Bronchial epithelial cell (primary cell): ENCODE measurements at regions not wholly inside any gene's neighbourhood (a gene's known extent, or its start where the extent isn't known, plus 50 kb on each side); places are given as distances from the start of the nearest gene placed in this dataset.
A peak's percentile ranks its signal among the peaks of the same experiment; 100 is the strongest.
"Not testable (repeated sequence)": the region's sequence is repeated elsewhere in the genome, so short reads cannot be mapped to it uniquely, and the experiment has no call there.

Experiments used
- DNase-seq: peaks from one replicate; pipeline ENCODE4 v3.0.0-alpha.2; 2010; ENCODE audit warnings: low read depth
- FAIRE-seq: peaks from 2 replicates; lab custom pipeline; 2011; peaks lifted over from hg19 to GRCh38; lab: Jason Lieb, UNC
- H3K27me3 ChIP-seq: 2 replicates; pipeline ENCODE4 v1.5.1; 2011; ENCODE audit warnings: low read length; ENCODE audit not compliant: control insufficient read depth, insufficient read depth
- H3K36me3 ChIP-seq: 2 replicates; pipeline ENCODE4 v1.5.1; 2011; ENCODE audit warnings: low read length; ENCODE audit not compliant: control insufficient read depth, insufficient read depth
- H3K4me3 ChIP-seq: 2 replicates; pipeline ENCODE4 v1.5.1; 2011; ENCODE audit warnings: mild to moderate bottlenecking, low read depth, low read length, control low read depth
- CTCF ChIP-seq: IDR thresholded peaks from 2 replicates; pipeline ENCODE4 v1.5.1; 2011; ENCODE audit warnings: mild to moderate bottlenecking, moderate library complexity, low read length, control low read depth, inconsistent platforms; ENCODE audit not compliant: insufficient read depth, severe bottlenecking

GRCh38 chr1:10917513-10918454 is 94.7 kb upstream of the TARDBP start:
- H3K4me3 ChIP-seq = no peak overlapping the region
- DNase-seq (no peak), FAIRE-seq (no peak)
- H3K36me3 ChIP-seq = no peaks in the 10 kb centered on the region
- TF ChIP-seq CTCF = no peak
- H3K27me3 ChIP-seq = no peaks in the 10 kb centered on the region

GRCh38 chr1:10918531-10918930 is 93.9 kb upstream of the TARDBP start:
- no peaks in the 10 kb centered on the region for H3K36me3 ChIP-seq
- DNase-seq (no peak), FAIRE-seq (peak; percentile 62)
- H3K4me3 ChIP-seq = no peak overlapping the region
- TF ChIP-seq CTCF = no peak
- no peaks in the 10 kb centered on the region for H3K27me3 ChIP-seq

- FAIRE-seq (no peak), DNase-seq (peak; percentile 80)
- Histone ChIP-seq H3K27me3 (no peaks in the 10 kb centered on the region), H3K36me3 (no peaks in the 10 kb centered on the region), H3K4me3 (no peak overlapping the region)
- no peak for TF ChIP-seq CTCF
Measured at GRCh38 chr1:10920063-10920626, 92.3 kb upstream of the TARDBP start.

- FAIRE-seq, H3K27me3 ChIP-seq, H3K4me3 ChIP-seq, H3K36me3 ChIP-seq, DNase-seq: not testable (repeated sequence)
Measured at GRCh38 chr1:10922315-10923060, 90.0 kb upstream of the TARDBP start.

- H3K4me3 ChIP-seq = no peak overlapping the region
- DNase-seq (no peak), FAIRE-seq (no peak)
- H3K27me3 ChIP-seq = no peaks in the 10 kb centered on the region
- H3K36me3 ChIP-seq = no peaks in the 10 kb centered on the region
- TF ChIP-seq CTCF = no peak
Measured at GRCh38 chr1:10924030-10924429, 88.4 kb upstream of the TARDBP start.

GRCh38 chr1:10928654-10929053 is 83.8 kb upstream of the TARDBP start:
- no peak overlapping the region for H3K4me3 ChIP-seq
- no peaks in the 10 kb centered on the region for H3K36me3 ChIP-seq
- no peaks in the 10 kb centered on the region for H3K27me3 ChIP-seq
- DNase-seq (no peak), FAIRE-seq (no peak)
- TF ChIP-seq CTCF = no peak
